Left ventricle myocardium inferior (tissue), 1 donor: ENCODE measurements at regions not wholly inside any gene's neighbourhood (a gene's known extent, or its start where the extent isn't known, plus 50 kb on each side); places are given as distances from the start of the nearest gene placed in this dataset.

Source experiments
- DNase-seq: peaks from one replicate; pipeline ENCODE4 v3.0.0-alpha.2; 2020
- H3K27ac ChIP-seq: fragments of 200-600 bp; replicated peaks from 2 replicates; pipeline ENCODE4 v1.8.0; 2021
- H3K27me3 ChIP-seq: fragments of 200-600 bp; 2 replicates; pipeline ENCODE4 v1.8.0; 2021; ENCODE audit warnings: low read depth
- H3K36me3 ChIP-seq: fragments of 200-600 bp; 2 replicates; pipeline ENCODE4 v1.8.0; 2021
- H3K4me1 ChIP-seq: fragments of 200-600 bp; 2 replicates; pipeline ENCODE4 v1.8.0; 2021
- H3K4me3 ChIP-seq: fragments of 200-600 bp; 2 replicates; pipeline ENCODE4 v1.8.0; 2021; ENCODE audit warnings: mild to moderate bottlenecking, moderate library complexity
- H3K9me3 ChIP-seq: fragments of 200-600 bp; replicated peaks from 2 replicates; pipeline ENCODE4 v1.8.0; 2021
- intact Hi-C: fragments of 100-400 bp; cut with micrococcal nuclease; formaldehyde crosslinking; loops from one replicate; pipeline ENCODE4 v1.11.0; 2022
- TF ChIP-seq, protein P1 (sequence below): fragments of 200-600 bp; IDR thresholded peaks from 2 replicates; pipeline ENCODE4 v1.8.0; 2021; ENCODE audit warnings: antibody characterized with exemption, mild to moderate bottlenecking, borderline replicate concordance
- donor health status: DM: no; HTN: yes; CAD: no; lungs with severe emphysema.

GRCh38 chrY:15478348-15478963, 954.1 kb downstream of the NLGN4Y start:
- H3K36me3 ChIP-seq: no peaks in the 10 kb centered on the region
- H3K4me3 ChIP-seq: no peak overlapping the region
- TF ChIP-seq, protein P1, sequence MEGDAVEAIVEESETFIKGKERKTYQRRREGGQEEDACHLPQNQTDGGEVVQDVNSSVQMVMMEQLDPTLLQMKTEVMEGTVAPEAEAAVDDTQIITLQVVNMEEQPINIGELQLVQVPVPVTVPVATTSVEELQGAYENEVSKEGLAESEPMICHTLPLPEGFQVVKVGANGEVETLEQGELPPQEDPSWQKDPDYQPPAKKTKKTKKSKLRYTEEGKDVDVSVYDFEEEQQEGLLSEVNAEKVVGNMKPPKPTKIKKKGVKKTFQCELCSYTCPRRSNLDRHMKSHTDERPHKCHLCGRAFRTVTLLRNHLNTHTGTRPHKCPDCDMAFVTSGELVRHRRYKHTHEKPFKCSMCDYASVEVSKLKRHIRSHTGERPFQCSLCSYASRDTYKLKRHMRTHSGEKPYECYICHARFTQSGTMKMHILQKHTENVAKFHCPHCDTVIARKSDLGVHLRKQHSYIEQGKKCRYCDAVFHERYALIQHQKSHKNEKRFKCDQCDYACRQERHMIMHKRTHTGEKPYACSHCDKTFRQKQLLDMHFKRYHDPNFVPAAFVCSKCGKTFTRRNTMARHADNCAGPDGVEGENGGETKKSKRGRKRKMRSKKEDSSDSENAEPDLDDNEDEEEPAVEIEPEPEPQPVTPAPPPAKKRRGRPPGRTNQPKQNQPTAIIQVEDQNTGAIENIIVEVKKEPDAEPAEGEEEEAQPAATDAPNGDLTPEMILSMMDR: no peak
- intact Hi-C loops: no loop called here
- no peak overlapping the region for H3K27ac ChIP-seq
- H3K9me3 ChIP-seq: no peaks in the 10 kb centered on the region
- H3K27me3 ChIP-seq: no peaks in the 10 kb centered on the region
- DNase-seq: no peak
- no peaks in the 10 kb centered on the region for H3K4me1 ChIP-seq

GRCh38 chrY:15500536-15500935, 976.2 kb downstream of the NLGN4Y start:
- no peak overlapping the region for H3K4me3 ChIP-seq
- intact Hi-C loops: no loop called here
- TF ChIP-seq, protein P1: no peak
- no peaks in the 10 kb centered on the region for H3K36me3 ChIP-seq
- no peak overlapping the region for H3K27ac ChIP-seq
- no peaks in the 10 kb centered on the region for H3K27me3 ChIP-seq
- no peak for DNase-seq
- H3K4me1 ChIP-seq: no peaks in the 10 kb centered on the region
- H3K9me3 ChIP-seq: no peaks in the 10 kb centered on the region

GRCh38 chrY:15501181-15501580, 976.9 kb downstream of the NLGN4Y start:
- TF ChIP-seq, protein P1: no peak
- intact Hi-C loops: no loop called here
- no peaks in the 10 kb centered on the region for H3K9me3 ChIP-seq
- H3K36me3 ChIP-seq: no peaks in the 10 kb centered on the region
- no peak overlapping the region for H3K27ac ChIP-seq
- H3K4me1 ChIP-seq: no peaks in the 10 kb centered on the region
- H3K27me3 ChIP-seq: no peaks in the 10 kb centered on the region
- H3K4me3 ChIP-seq: no peak overlapping the region
- no peak for DNase-seq

DNA sequence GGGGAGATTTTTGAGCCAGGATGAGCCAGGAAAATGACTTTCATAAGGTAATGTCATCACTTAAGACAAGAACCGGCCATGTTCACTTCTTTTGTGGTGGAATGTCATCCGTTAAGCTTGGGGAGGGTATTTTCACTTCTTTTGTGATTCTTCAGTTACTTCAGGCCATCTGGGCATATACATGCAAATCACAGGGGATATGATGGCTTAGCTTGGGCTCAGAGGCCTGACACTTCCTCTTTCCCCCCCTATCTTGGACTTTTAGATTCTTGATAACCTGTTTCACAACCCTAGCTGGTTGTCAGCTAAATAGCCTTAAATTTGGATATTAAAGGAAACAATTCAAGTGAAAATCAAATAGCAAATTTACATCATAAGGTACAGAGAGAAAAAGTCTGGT, 986.0 kb downstream of the NLGN4Y start:
- intact Hi-C loops: no loop called here
- H3K36me3 ChIP-seq: no peaks in the 10 kb centered on the region
- H3K4me1 ChIP-seq: no peaks in the 10 kb centered on the region
- no peak overlapping the region for H3K4me3 ChIP-seq
- TF ChIP-seq, protein P1: no peak
- H3K27ac ChIP-seq: no peak overlapping the region
- no peak for DNase-seq
- H3K9me3 ChIP-seq: no peaks in the 10 kb centered on the region
- H3K27me3 ChIP-seq: no peaks in the 10 kb centered on the region

DNA sequence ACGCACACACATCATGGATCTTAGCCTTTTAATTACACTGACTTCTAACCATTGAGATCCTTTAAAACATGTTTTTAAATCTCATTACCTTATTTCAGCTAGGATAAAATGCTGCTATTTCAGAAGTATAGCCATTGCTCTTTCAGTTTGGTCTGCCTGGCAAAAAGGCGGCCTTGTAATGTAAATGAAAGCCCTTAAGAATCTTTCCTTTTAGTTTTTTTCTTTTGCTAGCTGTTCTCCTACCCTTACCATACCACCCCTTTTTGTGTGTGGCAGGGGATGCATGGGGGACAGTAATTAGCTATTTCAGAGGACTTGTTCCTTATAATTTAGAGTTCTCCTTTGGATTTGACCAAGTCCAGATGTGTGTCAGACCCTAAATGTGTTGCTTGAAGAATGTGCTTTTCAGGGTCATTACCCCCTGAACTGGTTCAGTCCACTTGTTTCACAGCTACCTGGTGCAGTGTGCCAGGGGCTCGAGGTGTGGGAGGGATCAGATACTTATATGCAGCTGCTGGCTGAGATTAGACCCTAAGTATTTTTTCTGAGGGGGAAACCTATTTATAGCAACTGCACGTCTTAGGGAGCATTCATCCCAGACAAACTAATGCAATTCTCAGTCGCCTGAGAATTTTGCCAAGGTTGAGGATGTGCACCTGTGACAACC, 986.8 kb downstream of the NLGN4Y start:
- H3K36me3 ChIP-seq: no peaks in the 10 kb centered on the region
- H3K4me1 ChIP-seq: no peaks in the 10 kb centered on the region
- no peaks in the 10 kb centered on the region for H3K27me3 ChIP-seq
- H3K9me3 ChIP-seq: no peaks in the 10 kb centered on the region
- H3K27ac ChIP-seq: no peak overlapping the region
- no peak for DNase-seq
- intact Hi-C loops: no loop called here
- TF ChIP-seq, protein P1: no peak
- no peak overlapping the region for H3K4me3 ChIP-seq
